T-helper 1 cell treated with Interleukin-12 subunit alpha and Interleukin-12 subunit beta and Interleukin-4 antibody, amounts not matched to agents 30 μg/mL and 1 μg/mL, for 36 hours (primary cell): ENCODE measurements at regions not wholly inside any gene's neighbourhood (a gene's known extent, or its start where the extent isn't known, plus 50 kb on each side); places are given as distances from the start of the nearest gene placed in this dataset.

Experiments used
- H3K27ac Mint-ChIP-seq: one replicate; pipeline ENCODE4 v1.8.0; 2021; ENCODE audit warnings: mild to moderate bottlenecking, mixed read lengths
- H3K27me3 Mint-ChIP-seq: one replicate; pipeline ENCODE4 v1.8.0; 2021; ENCODE audit warnings: low read depth, mixed read lengths
- H3K36me3 Mint-ChIP-seq: one replicate; pipeline ENCODE4 v1.8.0; 2021; ENCODE audit warnings: low read depth, mixed read lengths
- H3K4me1 Mint-ChIP-seq: one replicate; pipeline ENCODE4 v1.8.0; 2021; ENCODE audit warnings: low read depth, mixed read lengths
- H3K4me3 Mint-ChIP-seq: one replicate; pipeline ENCODE4 v1.8.0; 2021; ENCODE audit warnings: mild to moderate bottlenecking, moderate library complexity, mixed read lengths
- H3K9me3 Mint-ChIP-seq: one replicate; pipeline ENCODE4 v1.8.0; 2021; ENCODE audit warnings: mixed read lengths

- no peaks in the 10 kb centered on the region for H3K4me1 Mint-ChIP-seq
- no peak overlapping the region for H3K4me3 Mint-ChIP-seq
- H3K27me3 Mint-ChIP-seq, result no peaks in the 10 kb centered on the region
- no peak overlapping the region for H3K27ac Mint-ChIP-seq
- no peaks in the 10 kb centered on the region for H3K36me3 Mint-ChIP-seq
- no peaks in the 10 kb centered on the region for H3K9me3 Mint-ChIP-seq
Observed at GRCh38 chr10:29067161-29067560, 221.7 kb upstream of the LYZL1 start.

- Mint-ChIP-seq H3K9me3 (no peaks in the 10 kb centered on the region), H3K4me3 (no peak overlapping the region), H3K36me3 (no peaks in the 10 kb centered on the region), H3K27me3 (no peaks in the 10 kb centered on the region), H3K27ac (no peak overlapping the region), H3K4me1 (no peaks in the 10 kb centered on the region)
Observed at GRCh38 chr10:29067628-29068027, 221.2 kb upstream of the LYZL1 start.

- Mint-ChIP-seq H3K27me3 (no peaks in the 10 kb centered on the region), H3K36me3 (no peaks in the 10 kb centered on the region), H3K27ac (no peak overlapping the region)
Observed at GRCh38 chr10:29068302-29068701, 220.6 kb upstream of the LYZL1 start.

GRCh38 chr10:29068966-29069365, 219.9 kb upstream of the LYZL1 start:
- Mint-ChIP-seq H3K4me3 (no peak overlapping the region), H3K36me3 (no peaks in the 10 kb centered on the region), H3K9me3 (no peaks in the 10 kb centered on the region)

More at GRCh38 chr10:29068302-29068701, 220.6 kb upstream of the LYZL1 start:
- H3K4me1 Mint-ChIP-seq, result no peaks in the 10 kb centered on the region
- H3K4me3 Mint-ChIP-seq, result no peak overlapping the region
- H3K9me3 Mint-ChIP-seq, result no peaks in the 10 kb centered on the region

GRCh38 chr10:29069941-29070340, 218.9 kb upstream of the LYZL1 start:
- H3K9me3 Mint-ChIP-seq, result no peaks in the 10 kb centered on the region

More at GRCh38 chr10:29068966-29069365, 219.9 kb upstream of the LYZL1 start:
- H3K27ac Mint-ChIP-seq, result no peak overlapping the region
- H3K4me1 Mint-ChIP-seq, result no peaks in the 10 kb centered on the region
- no peaks in the 10 kb centered on the region for H3K27me3 Mint-ChIP-seq

GRCh38 chr10:29078919-29079318, 210.0 kb upstream of the LYZL1 start:
- Mint-ChIP-seq H3K27ac (no peak overlapping the region), H3K27me3 (no peaks in the 10 kb centered on the region), H3K9me3 (no peaks in the 10 kb centered on the region), H3K4me1 (no peaks in the 10 kb centered on the region), H3K4me3 (no peak overlapping the region), H3K36me3 (no peaks in the 10 kb centered on the region)

More at GRCh38 chr10:29069941-29070340, 218.9 kb upstream of the LYZL1 start:
- no peak overlapping the region for H3K27ac Mint-ChIP-seq
- H3K27me3 Mint-ChIP-seq, result no peaks in the 10 kb centered on the region
- no peaks in the 10 kb centered on the region for H3K4me1 Mint-ChIP-seq
- H3K4me3 Mint-ChIP-seq, result no peak overlapping the region
- no peaks in the 10 kb centered on the region for H3K36me3 Mint-ChIP-seq

- Mint-ChIP-seq H3K4me3 (no peak overlapping the region), H3K9me3 (no peaks in the 10 kb centered on the region), H3K36me3 (no peaks in the 10 kb centered on the region), H3K27me3 (no peaks in the 10 kb centered on the region), H3K27ac (no peak overlapping the region), H3K4me1 (no peaks in the 10 kb centered on the region)
Observed at GRCh38 chr10:29081231-29081630, 207.6 kb upstream of the LYZL1 start.

- H3K4me3 Mint-ChIP-seq, result no peak overlapping the region
- no peak overlapping the region for H3K27ac Mint-ChIP-seq
- no peaks in the 10 kb centered on the region for H3K36me3 Mint-ChIP-seq
- no peaks in the 10 kb centered on the region for H3K4me1 Mint-ChIP-seq
- no peaks in the 10 kb centered on the region for H3K27me3 Mint-ChIP-seq
- no peaks in the 10 kb centered on the region for H3K9me3 Mint-ChIP-seq
Observed at GRCh38 chr10:29081951-29082685, 206.8 kb upstream of the LYZL1 start.

GRCh38 chr10:29083096-29083495, 205.8 kb upstream of the LYZL1 start:
- Mint-ChIP-seq H3K27me3 (no peaks in the 10 kb centered on the region), H3K36me3 (no peaks in the 10 kb centered on the region), H3K27ac (no peak overlapping the region), H3K4me1 (no peaks in the 10 kb centered on the region), H3K9me3 (no peaks in the 10 kb centered on the region), H3K4me3 (no peak overlapping the region)

- no peak overlapping the region for H3K4me3 Mint-ChIP-seq
- no peaks in the 10 kb centered on the region for H3K27me3 Mint-ChIP-seq
- no peaks in the 10 kb centered on the region for H3K36me3 Mint-ChIP-seq
- no peaks in the 10 kb centered on the region for H3K9me3 Mint-ChIP-seq
- no peak overlapping the region for H3K27ac Mint-ChIP-seq
- H3K4me1 Mint-ChIP-seq, result no peaks in the 10 kb centered on the region
Observed at GRCh38 chr10:29084681-29085307, 204.1 kb upstream of the LYZL1 start.

- H3K36me3 Mint-ChIP-seq, result no peaks in the 10 kb centered on the region
- no peaks in the 10 kb centered on the region for H3K27me3 Mint-ChIP-seq
- H3K4me3 Mint-ChIP-seq, result no peak overlapping the region
- no peaks in the 10 kb centered on the region for H3K9me3 Mint-ChIP-seq
- no peaks in the 10 kb centered on the region for H3K4me1 Mint-ChIP-seq
- no peak overlapping the region for H3K27ac Mint-ChIP-seq
Observed at GRCh38 chr10:29089091-29089490, 199.8 kb upstream of the LYZL1 start.

- Mint-ChIP-seq H3K36me3 (no peaks in the 10 kb centered on the region), H3K9me3 (peaks cover 8% of the 10 kb centered on the region), H3K27ac (no peak overlapping the region), H3K4me3 (no peak overlapping the region), H3K4me1 (no peaks in the 10 kb centered on the region), H3K27me3 (no peaks in the 10 kb centered on the region)
Observed at GRCh38 chr10:29096303-29096824, 192.5 kb upstream of the LYZL1 start.

- Mint-ChIP-seq H3K27me3 (no peaks in the 10 kb centered on the region), H3K27ac (no peak overlapping the region), H3K9me3 (peaks cover 8% of the 10 kb centered on the region), H3K4me3 (no peak overlapping the region), H3K36me3 (no peaks in the 10 kb centered on the region), H3K4me1 (no peaks in the 10 kb centered on the region)
Observed at GRCh38 chr10:29098423-29098822, 190.4 kb upstream of the LYZL1 start.

GRCh38 chr10:29099001-29099400, 189.9 kb upstream of the LYZL1 start:
- Mint-ChIP-seq H3K27ac (no peak overlapping the region), H3K36me3 (no peaks in the 10 kb centered on the region), H3K9me3 (peaks cover 8% of the 10 kb centered on the region), H3K4me3 (no peak overlapping the region), H3K27me3 (no peaks in the 10 kb centered on the region), H3K4me1 (no peaks in the 10 kb centered on the region)

- Mint-ChIP-seq H3K27ac (no peak overlapping the region), H3K27me3 (no peaks in the 10 kb centered on the region), H3K9me3 (peaks cover 8% of the 10 kb centered on the region)
Observed at GRCh38 chr10:29099415-29099814, 189.5 kb upstream of the LYZL1 start.

More at GRCh38 chr10:29099415-29099814, 189.5 kb upstream of the LYZL1 start:
- H3K4me1 Mint-ChIP-seq, result no peaks in the 10 kb centered on the region
- H3K36me3 Mint-ChIP-seq, result no peaks in the 10 kb centered on the region
- H3K4me3 Mint-ChIP-seq, result no peak overlapping the region
